AG09319 (cell line): ENCODE measurements at regions not wholly inside any gene's neighbourhood (a gene's known extent, or its start where the extent isn't known, plus 50 kb on each side); places are given as distances from the start of the nearest gene placed in this dataset.

Experiments
- DNase-seq: peaks from one replicate; pipeline ENCODE4 v3.0.0-alpha.2; 2010; ENCODE audit warnings: low read depth; ENCODE audit errors: extremely low read depth
- TF ChIP-seq, protein P1 (sequence below): IDR thresholded peaks from 2 replicates; pipeline ENCODE4 v1.5.1; 2011; ENCODE audit warnings: low read depth, mild to moderate bottlenecking, inconsistent platforms, low read length, moderate library complexity

DNA sequence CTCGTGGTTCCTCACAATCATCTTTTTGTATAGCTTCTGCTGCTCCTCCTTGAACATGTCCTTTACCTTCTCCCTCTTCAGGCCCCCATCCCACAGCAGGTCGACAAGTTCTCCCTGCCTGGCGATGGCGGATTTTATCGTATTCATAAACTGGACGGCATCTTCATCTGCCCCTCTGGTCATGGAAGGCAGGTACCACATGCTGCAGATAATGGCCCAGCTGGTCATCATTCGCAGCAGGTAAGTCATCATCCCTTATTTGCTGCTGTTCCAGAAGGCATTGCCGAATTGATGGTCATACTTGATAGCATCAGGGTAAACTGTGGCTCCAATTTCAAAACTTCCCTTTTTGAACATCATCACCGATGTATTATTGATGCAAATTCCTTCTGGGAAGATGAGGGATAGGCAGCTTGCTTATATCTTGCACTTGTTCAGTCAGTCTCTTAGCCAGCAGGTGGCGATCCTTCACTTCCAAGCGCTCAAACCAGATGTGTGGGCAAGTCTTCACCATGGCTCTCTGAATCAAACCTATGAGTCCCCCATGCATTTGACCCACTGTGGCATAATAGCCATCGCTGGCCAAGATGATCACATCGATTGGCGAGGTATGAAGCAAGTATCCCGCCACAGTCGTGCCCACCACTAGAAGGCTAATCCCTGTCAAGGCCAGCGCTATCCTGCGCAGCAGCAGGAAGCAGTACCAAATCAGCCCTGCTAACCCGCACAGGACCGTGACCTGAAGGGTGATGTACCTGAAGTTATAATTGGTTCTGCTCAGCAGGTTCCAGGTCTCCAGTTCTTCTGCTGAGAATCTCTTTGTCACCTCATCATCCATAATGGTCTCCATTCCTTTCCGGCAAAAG lies 381.5 kb upstream of the STXBP6 start:
- no peak for DNase-seq

DNA sequence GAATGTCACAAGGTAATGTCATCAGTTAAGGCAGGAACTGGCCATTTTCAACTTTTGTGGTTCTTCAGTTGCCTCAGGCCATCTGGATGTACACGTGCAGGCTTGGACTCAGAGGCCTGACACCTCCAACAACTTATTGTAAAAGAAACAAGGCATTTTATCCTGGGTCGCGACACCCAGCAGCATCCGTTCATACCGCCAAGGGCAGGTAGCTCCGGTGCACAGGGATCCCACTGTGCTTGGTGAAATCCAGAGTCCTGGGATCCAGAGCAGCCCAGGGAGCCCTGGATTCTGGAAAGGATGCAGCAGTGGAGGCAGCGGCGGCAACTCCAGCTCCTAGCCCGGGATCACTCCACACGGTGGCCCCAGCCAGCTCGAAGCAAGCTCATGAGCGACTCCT lies 380.9 kb upstream of the STXBP6 start:
- DNase-seq = no peak
- TF ChIP-seq, protein P1, sequence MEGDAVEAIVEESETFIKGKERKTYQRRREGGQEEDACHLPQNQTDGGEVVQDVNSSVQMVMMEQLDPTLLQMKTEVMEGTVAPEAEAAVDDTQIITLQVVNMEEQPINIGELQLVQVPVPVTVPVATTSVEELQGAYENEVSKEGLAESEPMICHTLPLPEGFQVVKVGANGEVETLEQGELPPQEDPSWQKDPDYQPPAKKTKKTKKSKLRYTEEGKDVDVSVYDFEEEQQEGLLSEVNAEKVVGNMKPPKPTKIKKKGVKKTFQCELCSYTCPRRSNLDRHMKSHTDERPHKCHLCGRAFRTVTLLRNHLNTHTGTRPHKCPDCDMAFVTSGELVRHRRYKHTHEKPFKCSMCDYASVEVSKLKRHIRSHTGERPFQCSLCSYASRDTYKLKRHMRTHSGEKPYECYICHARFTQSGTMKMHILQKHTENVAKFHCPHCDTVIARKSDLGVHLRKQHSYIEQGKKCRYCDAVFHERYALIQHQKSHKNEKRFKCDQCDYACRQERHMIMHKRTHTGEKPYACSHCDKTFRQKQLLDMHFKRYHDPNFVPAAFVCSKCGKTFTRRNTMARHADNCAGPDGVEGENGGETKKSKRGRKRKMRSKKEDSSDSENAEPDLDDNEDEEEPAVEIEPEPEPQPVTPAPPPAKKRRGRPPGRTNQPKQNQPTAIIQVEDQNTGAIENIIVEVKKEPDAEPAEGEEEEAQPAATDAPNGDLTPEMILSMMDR = no peak

More for the DNA sequence above, 381.5 kb upstream of the STXBP6 start:
- TF ChIP-seq, protein P1 = no peak

DNA sequence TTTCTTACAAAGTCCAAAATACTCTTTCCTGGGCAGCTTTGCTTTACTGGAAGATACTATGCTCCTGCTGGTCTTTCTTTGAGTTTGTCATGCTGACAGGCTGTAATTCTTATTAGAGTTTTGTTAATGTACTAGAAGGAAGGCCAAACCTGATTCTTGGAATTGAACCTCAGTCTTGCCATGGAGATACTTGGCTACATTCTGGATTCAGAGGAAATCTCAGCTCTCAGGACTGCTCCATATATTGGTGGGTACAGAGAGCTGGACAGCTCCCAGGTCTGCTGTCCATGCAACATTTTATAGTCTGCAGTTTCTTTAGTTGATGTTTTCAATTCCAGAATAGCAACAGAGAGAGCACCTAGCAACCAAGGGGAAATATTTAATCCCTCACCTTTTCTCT lies 363.1 kb upstream of the STXBP6 start:
- no peak for DNase-seq
- TF ChIP-seq, protein P1 = no peak

DNA sequence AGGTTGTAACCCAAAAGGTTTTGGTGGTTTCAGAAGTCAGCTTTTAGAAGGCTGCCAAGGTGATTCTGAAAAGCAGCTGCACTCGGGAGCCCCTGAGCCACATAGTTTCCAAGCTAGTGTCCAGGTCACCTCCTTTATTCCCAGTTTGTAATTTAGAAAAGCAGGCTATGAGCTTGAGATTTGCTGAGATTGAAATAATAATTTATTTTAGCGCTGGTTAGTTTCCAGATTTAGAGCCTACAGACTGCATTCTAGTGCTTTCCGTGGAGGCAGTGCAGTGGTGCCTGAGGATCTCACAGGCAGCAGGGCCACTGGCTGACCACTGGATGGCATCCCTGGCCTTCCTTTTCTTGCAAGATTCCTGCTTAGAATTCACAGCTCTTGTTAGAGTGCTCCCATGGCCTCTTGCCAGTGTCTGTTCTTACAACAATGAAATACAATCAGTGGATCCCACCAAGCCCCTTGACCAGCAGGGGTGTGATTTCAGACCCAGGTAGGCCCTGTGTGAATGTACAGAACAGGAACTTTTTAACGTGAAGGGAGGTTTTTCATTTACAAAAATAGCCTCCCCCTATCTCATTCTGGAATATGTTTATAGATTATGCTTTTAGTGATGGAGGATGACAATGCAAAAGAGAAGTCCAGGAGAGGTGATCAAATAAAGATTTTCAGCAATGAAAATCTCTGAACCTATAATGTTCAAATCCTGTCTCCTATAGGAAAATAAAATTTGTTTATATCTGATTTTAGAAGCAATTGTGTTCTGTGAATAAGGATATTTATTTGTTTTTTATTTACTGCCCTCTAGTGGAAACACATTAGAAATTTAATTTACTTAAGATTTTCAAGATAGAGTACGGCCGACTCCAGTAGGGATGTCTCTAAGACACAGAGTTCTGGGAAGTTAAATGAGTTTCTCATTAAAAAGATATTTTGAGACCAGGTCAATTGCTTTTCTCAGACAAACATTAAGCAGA lies 362.1 kb upstream of the STXBP6 start:
- DNase-seq = no peak
- TF ChIP-seq, protein P1 = no peak; the same call in 1 of the 2 replicates

DNA sequence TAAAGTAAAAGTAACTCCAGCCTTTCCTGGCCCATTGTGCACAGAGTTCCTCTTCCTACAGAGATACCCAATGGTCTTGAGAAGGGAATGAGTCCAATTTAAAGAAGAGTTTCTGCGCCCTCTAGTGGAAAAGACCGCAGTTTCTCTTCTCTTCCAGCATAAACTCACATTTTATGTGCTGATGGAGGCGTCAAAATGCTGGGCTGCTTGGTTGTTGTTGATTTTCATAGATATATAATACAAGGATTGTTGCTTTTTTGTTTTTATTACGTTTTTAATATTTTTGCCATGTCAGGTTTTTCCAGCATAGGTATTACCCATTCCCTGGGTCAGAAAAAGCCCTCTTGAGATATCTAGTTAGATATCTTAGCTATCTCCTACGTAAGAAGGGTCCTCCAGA lies 356.9 kb upstream of the STXBP6 start:
- TF ChIP-seq, protein P1 = peak; percentile 0; the same call in 1 of the 2 replicates
- DNase-seq = no peak

DNA sequence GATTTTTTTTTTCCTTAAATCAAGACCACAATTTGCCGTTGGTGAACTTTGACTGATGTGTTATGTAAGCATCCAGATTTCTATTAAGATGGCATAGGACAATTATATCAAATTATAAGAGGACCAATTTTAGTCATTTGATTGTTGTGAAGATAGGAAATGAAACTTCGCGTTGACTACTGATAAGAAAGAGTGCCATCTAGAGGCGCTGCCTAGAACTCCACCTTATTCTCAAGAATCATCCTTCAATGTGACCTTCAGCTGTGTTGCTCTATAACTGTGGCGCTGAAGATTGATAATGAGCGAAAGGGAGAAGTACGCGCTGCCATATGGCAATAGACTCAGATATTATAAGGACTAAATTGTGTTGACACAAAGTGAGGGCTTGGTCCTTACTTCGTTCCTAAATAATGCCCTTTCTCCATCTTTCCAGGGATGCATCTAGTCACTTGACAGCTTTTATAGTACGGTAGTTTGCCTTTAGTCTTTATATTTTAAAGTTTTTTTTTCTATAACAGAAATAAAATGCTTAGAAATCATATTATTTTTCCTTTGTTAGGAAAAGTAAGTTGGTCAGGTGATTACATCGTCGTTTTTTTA lies 350.8 kb upstream of the STXBP6 start:
- no peak for DNase-seq

More for the DNA sequence above, 350.8 kb upstream of the STXBP6 start:
- TF ChIP-seq, protein P1 = peak; percentile 55
